OCI-LY1 (cell line): ENCODE measurements at regions not wholly inside any gene's neighbourhood (a gene's known extent, or its start where the extent isn't known, plus 50 kb on each side); places are given as distances from the start of the nearest gene placed in this dataset.

Source experiments
- H2AFZ ChIP-seq: fragments of 200-600 bp; sonication (generic), shearing (Covaris generic); 2 replicates; pipeline ENCODE4 v1.6.0; 2014; ENCODE audit warnings: antibody characterized with exemption, mild to moderate bottlenecking, low read length
- H3F3A ChIP-seq: fragments of 200-600 bp; sonication (generic), shearing (Covaris generic); 2 replicates; pipeline ENCODE4 v1.6.0; 2014; ENCODE audit warnings: mild to moderate bottlenecking, antibody characterized with exemption, low read length, moderate library complexity; ENCODE audit not compliant: insufficient read depth
- H3K27ac ChIP-seq: fragments of 200-600 bp; sonication (generic); 2 replicates; pipeline ENCODE4 v1.5.1; 2014; ENCODE audit warnings: low read length, mixed run types, mild to moderate bottlenecking, low read depth; ENCODE audit not compliant: poor library complexity, severe bottlenecking
- H3K27me3 ChIP-seq: fragments of 200-600 bp; sonication (generic); 2 replicates; pipeline ENCODE4 v1.6.0; 2014; ENCODE audit warnings: antibody characterized with exemption, mild to moderate bottlenecking, low read length, moderate library complexity; ENCODE audit not compliant: insufficient read depth
- H3K36me3 ChIP-seq: fragments of 200-600 bp; sonication (generic); 2 replicates; pipeline ENCODE4 v1.6.1; 2014; ENCODE audit warnings: mild to moderate bottlenecking, antibody characterized with exemption, low read length, moderate library complexity, mixed read lengths; ENCODE audit not compliant: insufficient read depth
- H3K4me1 ChIP-seq: fragments of 200-600 bp; sonication (generic); 2 replicates; pipeline ENCODE4 v1.5.1; 2014; ENCODE audit warnings: mild to moderate bottlenecking, low read length, moderate library complexity; ENCODE audit not compliant: insufficient read depth, severe bottlenecking
- H3K4me2 ChIP-seq: fragments of 200-600 bp; sonication (generic), shearing (Covaris generic); 2 replicates; pipeline ENCODE4 v1.6.1; 2014; ENCODE audit warnings: low read length
- H3K4me3 ChIP-seq: fragments of 200-600 bp; sonication (generic); 2 replicates; pipeline ENCODE4 v1.5.1; 2014; ENCODE audit warnings: low read length, low read depth, mild to moderate bottlenecking, mixed read lengths; ENCODE audit not compliant: poor library complexity, severe bottlenecking
- H3K79me2 ChIP-seq: fragments of 200-600 bp; shearing (Covaris generic); 2 replicates; pipeline ENCODE4 v1.6.1; 2016; ENCODE audit warnings: mixed run types, low read length, mixed read lengths; ENCODE audit not compliant: insufficient read depth
- H3K9ac ChIP-seq: fragments of 200-600 bp; sonication (generic), shearing (Covaris generic); 2 replicates; pipeline ENCODE4 v1.6.1; 2014; ENCODE audit warnings: mild to moderate bottlenecking, low read length, mixed read lengths
- H3K9me2 ChIP-seq: fragments of 200-600 bp; sonication (generic), shearing (Covaris generic); 2 replicates; pipeline ENCODE4 v1.6.1; 2014; ENCODE audit warnings: low read depth, mild to moderate bottlenecking, low read length, mixed read lengths
- H3K9me3 ChIP-seq: fragments of 200-600 bp; shearing (Covaris generic); 2 replicates; pipeline ENCODE4 v1.6.1; 2014; ENCODE audit warnings: low read length, mixed read lengths
- H4K20me1 ChIP-seq: fragments of 200-600 bp; sonication (generic), shearing (Covaris generic); 2 replicates; pipeline ENCODE4 v1.6.0; 2016; ENCODE audit warnings: mild to moderate bottlenecking, low read length; ENCODE audit not compliant: insufficient read depth
- CTCF ChIP-seq: fragments of 200-600 bp; sonication (generic), shearing (Covaris generic); IDR thresholded peaks from 2 replicates; pipeline ENCODE4 v1.5.1; 2017; ENCODE audit warnings: mild to moderate bottlenecking, antibody characterized with exemption, low read length, moderate library complexity, mixed read lengths
- EZH2 ChIP-seq: fragments of 200-600 bp; sonication (generic), shearing (Covaris generic); IDR thresholded peaks from 2 replicates; pipeline ENCODE4 v1.8.0; 2017; ENCODE audit warnings: borderline replicate concordance, mixed run types, mild to moderate bottlenecking, antibody characterized with exemption, low read length, moderate library complexity, mixed read lengths

GRCh38 chr6:156507106-156507505 is 270.1 kb upstream of the ARID1B start:
- no peak overlapping the region for H3K9ac ChIP-seq
- no peaks in the 10 kb centered on the region for H3K79me2 ChIP-seq
- no peak overlapping the region for H3K27ac ChIP-seq
- TF ChIP-seq CTCF (no peak), EZH2 (no peak)
- no peak overlapping the region for H2AFZ ChIP-seq
- no peaks in the 10 kb centered on the region for H3K36me3 ChIP-seq
- no peaks in the 10 kb centered on the region for H3F3A ChIP-seq
- H3K9me2 ChIP-seq = no peaks in the 10 kb centered on the region
- H3K4me1 ChIP-seq = no peaks in the 10 kb centered on the region
- no peaks in the 10 kb centered on the region for H3K9me3 ChIP-seq
- no peak overlapping the region for H3K4me2 ChIP-seq
- no peaks in the 10 kb centered on the region for H4K20me1 ChIP-seq
- no peak overlapping the region for H3K4me3 ChIP-seq
- H3K27me3 ChIP-seq = no peaks in the 10 kb centered on the region; the same call in 1 of the 2 replicates

- H4K20me1 ChIP-seq = no peaks in the 10 kb centered on the region
- H3K4me1 ChIP-seq = no peaks in the 10 kb centered on the region
- H3K9me2 ChIP-seq = no peaks in the 10 kb centered on the region
- no peaks in the 10 kb centered on the region for H3K36me3 ChIP-seq
- TF ChIP-seq EZH2 = no peak
- TF ChIP-seq CTCF = no peak
- no peaks in the 10 kb centered on the region; the same call in 1 of the 2 replicates for H3K27me3 ChIP-seq
- no peaks in the 10 kb centered on the region for H3F3A ChIP-seq
- H2AFZ ChIP-seq = no peak overlapping the region
- H3K27ac ChIP-seq = no peak overlapping the region
- no peaks in the 10 kb centered on the region for H3K79me2 ChIP-seq
- H3K4me2 ChIP-seq = no peak overlapping the region
- H3K9me3 ChIP-seq = no peaks in the 10 kb centered on the region
- H3K9ac ChIP-seq = no peak overlapping the region
- no peak overlapping the region for H3K4me3 ChIP-seq
Measured at GRCh38 chr6:156502969-156503504, 274.1 kb upstream of the ARID1B start.

GRCh38 chr6:156497618-156498017 is 279.6 kb upstream of the ARID1B start:
- no peak for TF ChIP-seq EZH2
- no peak for TF ChIP-seq CTCF
- no peaks in the 10 kb centered on the region for H3K9me3 ChIP-seq
- H3F3A ChIP-seq = no peaks in the 10 kb centered on the region
- no peaks in the 10 kb centered on the region for H3K36me3 ChIP-seq
- H3K9me2 ChIP-seq = no peaks in the 10 kb centered on the region
- H3K4me1 ChIP-seq = no peaks in the 10 kb centered on the region
- no peak overlapping the region for H2AFZ ChIP-seq
- H3K79me2 ChIP-seq = no peaks in the 10 kb centered on the region
- H3K4me3 ChIP-seq = no peak overlapping the region
- H3K4me2 ChIP-seq = no peak overlapping the region
- no peak overlapping the region for H3K27ac ChIP-seq
- no peak overlapping the region for H3K9ac ChIP-seq
- no peaks in the 10 kb centered on the region for H4K20me1 ChIP-seq
- H3K27me3 ChIP-seq = no peaks in the 10 kb centered on the region
